GM19025 (cell line): ENCODE measurements at regions not wholly inside any gene's neighbourhood (a gene's known extent, or its start where the extent isn't known, plus 50 kb on each side); places are given as distances from the start of the nearest gene placed in this dataset.
"Not testable (repeated sequence)": the region's sequence is repeated elsewhere in the genome, so short reads cannot be mapped to it uniquely, and the experiment has no call there.

Experiments
- ATAC-seq: cut with Tn5 transposase; IDR thresholded peaks from one replicate; pipeline ENCODE4 v1.9.1; 2021; ENCODE audit warnings: mild to moderate bottlenecking, low read depth, moderate library complexity; ENCODE audit not compliant: unreplicated experiment

GRCh38 chr1:38526046-38526445 lies 333.5 kb downstream of the RRAGC start:
- ATAC-seq: no peak

- ATAC-seq: no peak
Observed at GRCh38 chr1:38525343-38526043, 334.1 kb downstream of the RRAGC start.

DNA sequence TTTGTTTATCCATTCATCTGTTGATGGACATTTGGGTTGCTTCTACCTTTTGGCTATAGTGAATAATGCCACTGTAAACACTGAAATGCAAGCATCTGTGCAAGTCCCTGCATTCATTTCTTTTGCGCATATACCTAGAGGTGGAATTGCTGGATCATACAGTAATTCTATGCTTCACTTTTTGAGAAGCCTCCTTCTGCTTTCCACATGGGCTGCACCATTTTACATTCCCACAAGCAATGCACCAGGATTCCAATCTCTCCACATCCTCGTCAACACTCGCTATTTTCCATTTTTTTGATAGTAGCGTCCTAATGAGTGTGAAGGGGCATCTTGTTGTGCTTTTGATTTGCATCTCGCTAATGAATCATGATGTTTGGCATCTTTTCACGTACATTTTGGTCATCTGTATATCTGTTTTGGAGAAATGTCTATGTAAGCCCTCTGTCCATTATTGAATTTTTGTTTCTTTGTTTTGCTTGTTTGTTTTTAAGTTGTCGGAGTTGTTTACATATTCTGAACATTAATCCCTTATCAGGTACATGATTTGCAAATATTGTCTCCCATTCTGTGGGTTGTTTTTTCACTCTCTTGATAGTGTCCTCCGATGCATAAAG lies 335.4 kb downstream of the RRAGC start:
- ATAC-seq: no peak

GRCh38 chr1:38523568-38523939 lies 336.0 kb downstream of the RRAGC start:
- ATAC-seq: no peak

DNA sequence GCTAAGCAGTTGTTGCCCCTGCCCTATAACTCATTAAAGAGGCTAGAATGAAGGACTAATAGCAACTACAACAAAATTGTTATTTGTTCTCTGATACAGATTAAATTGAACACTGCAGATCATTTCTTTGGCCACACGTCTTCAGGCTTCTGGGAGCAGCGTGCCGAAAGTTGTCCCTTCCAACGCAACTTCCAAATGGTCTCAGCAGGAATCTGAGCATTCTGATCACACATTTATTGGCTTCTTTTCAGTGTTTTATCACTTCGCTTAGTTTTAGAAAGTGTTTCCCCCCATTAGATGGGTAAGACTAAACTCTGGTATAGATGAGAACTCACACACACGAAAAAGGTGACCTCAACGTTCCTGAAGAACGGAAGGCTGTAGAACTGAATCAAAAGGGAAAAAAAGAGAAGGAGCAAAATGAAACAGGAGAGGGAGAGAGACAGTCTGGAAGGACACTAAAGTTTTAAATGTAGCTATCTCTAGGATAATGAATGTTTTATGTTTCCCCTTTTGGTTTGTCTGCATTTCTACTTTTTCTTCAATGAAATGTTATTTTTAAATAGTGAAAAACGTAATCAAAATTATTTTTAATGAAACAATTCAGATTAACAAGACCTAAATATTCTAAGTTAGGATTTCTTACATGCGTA lies 336.5 kb downstream of the RRAGC start:
- ATAC-seq: no peak

GRCh38 chr1:38516560-38516959 lies 343.0 kb downstream of the RRAGC start:
- ATAC-seq: no peak

GRCh38 chr1:38512789-38513188 lies 346.8 kb downstream of the RRAGC start:
- no peak for ATAC-seq

GRCh38 chr1:38512024-38512767 lies 347.4 kb downstream of the RRAGC start:
- ATAC-seq: no peak

DNA sequence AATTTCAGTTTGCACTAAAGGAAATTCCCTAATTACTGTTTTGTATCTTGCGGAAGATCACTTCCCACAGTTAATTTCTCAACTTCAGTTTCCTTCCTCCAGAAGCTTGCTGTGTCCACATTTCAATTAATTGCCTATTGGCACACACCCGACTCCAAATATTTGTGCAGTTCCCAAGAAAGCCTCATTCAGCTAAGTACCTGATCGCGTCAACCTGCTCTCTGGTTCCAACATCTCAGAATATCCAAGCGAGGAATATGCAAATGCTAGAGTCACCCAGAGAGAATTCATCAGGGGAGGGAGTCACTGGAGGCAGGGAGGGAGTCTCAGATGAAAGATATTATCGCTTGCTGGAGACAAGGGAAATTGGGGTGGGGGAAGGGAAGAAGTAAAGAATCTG lies 351.3 kb downstream of the RRAGC start:
- ATAC-seq: no peak

- ATAC-seq: no peak
Observed at GRCh38 chr1:38507563-38507962, 352.0 kb downstream of the RRAGC start.

DNA sequence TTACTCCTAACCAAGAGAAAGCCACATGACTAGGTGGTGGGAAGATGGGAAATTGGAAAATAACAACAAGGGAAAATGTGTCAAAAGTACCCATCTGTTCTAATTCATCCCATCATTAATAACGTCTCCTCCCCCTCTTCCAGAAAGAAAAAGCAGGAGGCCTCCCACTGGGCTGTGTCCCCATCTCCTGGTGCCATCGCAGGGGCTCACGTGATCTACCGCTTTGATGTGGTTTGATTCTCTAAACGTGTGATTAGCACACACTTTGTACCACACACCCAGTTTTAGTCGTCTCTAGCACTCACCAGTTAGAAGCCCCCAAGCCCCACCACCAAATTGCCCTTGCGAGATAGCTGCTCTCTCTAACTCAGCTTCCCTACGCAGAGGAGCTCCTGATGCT lies 353.6 kb downstream of the RRAGC start:
- ATAC-seq: no peak

GRCh38 chr1:38502758-38503157 lies 356.8 kb downstream of the RRAGC start:
- no peak for ATAC-seq

GRCh38 chr1:38500891-38501290 lies 358.7 kb downstream of the RRAGC start:
- no peak for ATAC-seq

DNA sequence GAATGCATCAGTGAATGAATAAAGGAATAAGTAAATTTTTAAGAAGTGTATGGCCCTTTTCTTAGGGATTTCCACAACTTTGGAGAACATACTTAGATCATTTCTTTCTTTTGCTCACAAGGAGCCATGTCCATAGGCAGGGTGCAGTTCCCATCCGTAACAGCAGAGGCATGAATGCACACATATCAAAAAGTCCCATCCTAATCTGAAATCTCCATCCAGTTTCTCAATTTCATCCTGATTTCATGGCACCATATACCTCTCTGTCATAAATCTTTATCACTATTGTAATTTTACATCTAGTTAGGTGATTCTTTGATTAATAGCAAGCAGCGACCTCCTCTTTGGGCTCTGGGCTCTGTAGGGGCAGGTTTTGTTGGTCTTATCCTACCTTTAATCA lies 359.2 kb downstream of the RRAGC start:
- ATAC-seq: no peak

GRCh38 chr1:38498686-38499085 lies 360.9 kb downstream of the RRAGC start:
- ATAC-seq: no peak

DNA sequence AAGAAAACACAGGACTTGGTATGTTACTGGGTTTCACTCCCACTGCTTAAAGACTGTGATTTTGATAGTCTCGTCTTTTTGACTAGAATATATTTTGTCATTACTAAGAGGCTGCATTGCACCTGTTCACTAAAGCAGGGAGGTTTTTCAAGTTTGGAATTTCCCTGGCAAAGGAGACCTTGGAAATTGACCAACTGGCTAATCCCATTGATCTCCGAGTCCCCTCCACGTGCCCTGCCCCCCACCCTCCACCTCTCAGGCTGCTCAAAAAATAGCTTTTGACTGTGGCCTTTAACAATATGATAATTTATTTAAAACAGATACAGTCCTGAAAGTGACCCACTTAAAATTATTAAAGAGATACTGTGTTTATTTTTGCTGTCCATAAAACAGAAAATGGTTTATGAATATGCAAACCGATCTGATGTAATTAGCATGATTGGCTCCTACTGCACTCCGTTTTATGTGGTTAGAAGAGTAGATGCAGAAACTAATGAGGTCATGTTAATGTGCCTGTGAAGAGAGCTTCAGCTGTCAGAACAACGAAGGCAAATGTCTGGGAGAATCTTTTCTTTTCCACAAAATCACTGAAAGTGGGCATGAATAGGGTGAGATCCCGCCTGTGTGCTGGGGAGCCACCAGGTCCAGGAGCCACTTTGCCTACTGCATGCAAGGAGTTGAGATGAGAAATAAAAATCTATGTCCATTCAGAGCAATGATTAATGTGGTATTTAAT lies 361.5 kb downstream of the RRAGC start:
- ATAC-seq: no peak

DNA sequence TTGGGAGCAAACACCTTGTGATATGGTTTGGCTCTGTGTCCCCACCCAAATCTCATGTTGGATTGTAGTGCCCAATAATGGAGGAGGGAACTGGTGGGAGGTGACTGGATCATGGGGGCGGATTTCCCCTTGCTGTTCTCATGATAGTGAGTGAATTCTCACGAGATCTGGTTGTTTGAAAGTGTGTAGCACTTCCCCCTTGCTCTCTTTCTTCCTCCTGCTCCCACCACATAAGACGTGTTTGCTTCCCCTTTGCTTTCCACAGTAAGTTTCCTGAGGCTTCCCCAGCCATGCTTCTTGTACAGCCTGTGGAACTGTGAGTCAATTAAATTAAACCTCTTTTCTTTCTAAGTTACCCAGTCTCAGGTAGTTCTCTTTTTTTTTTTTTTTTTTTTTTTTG lies 366.3 kb downstream of the RRAGC start:
- ATAC-seq: not testable (repeated sequence)

DNA sequence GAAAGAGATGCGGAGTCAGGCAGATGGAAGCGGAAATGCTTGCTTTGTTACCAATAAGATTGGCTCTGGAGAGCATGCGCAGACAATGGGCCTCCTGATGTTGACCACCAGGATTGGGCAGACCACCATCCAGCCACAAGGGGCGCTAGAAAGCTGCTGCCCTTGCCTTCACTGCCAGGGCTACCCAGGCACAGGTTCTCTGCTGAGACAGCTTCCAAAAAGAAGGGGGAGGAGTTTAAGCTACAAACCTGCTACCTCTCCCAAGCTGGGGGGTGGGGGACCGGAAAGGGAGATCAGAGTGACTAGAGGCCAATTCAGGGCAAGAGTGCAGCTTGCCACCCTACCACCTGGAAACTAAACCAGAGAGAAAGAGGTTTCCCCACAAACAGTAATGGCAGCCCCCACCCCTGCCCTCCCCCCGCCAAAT lies 369.7 kb downstream of the RRAGC start:
- ATAC-seq: no peak

DNA sequence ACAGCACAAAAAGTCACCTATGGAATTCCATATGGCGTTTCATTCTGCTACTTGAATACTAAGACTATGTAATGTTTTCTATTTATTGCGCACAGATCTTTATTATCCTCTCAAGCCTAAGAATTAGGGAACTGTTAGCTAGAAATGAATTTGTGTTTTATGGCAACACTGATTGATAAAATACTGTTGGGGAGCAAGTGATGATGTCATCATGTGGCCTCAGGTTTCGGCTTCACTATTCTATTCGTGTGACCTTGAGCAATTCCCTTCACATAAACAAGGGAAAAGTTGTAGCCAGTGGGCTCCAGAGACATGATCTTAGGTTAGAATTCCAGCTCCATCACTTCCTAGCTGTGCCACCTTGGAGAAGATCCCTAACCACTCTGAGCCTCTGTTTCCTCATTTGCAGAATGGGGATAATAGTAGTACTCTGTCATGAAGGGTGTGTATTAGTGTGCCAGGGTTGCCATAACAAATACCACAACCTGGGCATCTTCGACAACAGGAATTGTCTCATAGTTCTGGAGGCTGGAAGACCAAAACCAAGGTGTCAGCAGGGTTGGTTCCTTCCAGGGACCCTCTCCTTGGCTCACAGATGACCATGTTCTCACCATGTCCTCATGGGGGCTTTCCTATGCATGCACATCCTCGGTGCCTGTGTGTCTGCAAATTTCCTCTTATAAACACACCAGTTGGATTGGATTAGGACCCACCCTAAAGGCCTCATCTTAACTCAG lies 371.2 kb downstream of the RRAGC start:
- no peak for ATAC-seq

- no peak for ATAC-seq
Observed at GRCh38 chr1:38487396-38487795, 372.2 kb downstream of the RRAGC start.
